Vagina (tissue), 2 donors: ENCODE measurements at regions not wholly inside any gene's neighbourhood (a gene's known extent, or its start where the extent isn't known, plus 50 kb on each side); places are given as distances from the start of the nearest gene placed in this dataset.

Source experiments
- CTCF ChIP-seq, 3 experiments: fragments of 450-650 bp in 2 of 3; fragments of 200-600 bp in 1 of 3; sonication (generic) in 1 of 3; IDR thresholded peaks; one replicate each; pipeline ENCODE4 v1.5.1; 2017 to 2019; ENCODE audit warnings: antibody characterized with exemption in 3 of 3, mild to moderate bottlenecking in 2 of 3, moderate library complexity in 2 of 3
- POLR2A ChIP-seq, 2 donors: fragments of 450-650 bp; IDR thresholded peaks; one replicate each; pipeline ENCODE4 v1.6.1; 2017; ENCODE audit warnings: antibody characterized with exemption in 2 of 2, mild to moderate bottlenecking in 2 of 2, moderate library complexity in 2 of 2
- POLR2AphosphoS5 ChIP-seq, 2 donors: sonication (generic); formaldehyde crosslinking; IDR thresholded peaks; one replicate each; pipeline ENCODE4 v1.9.0; 2017; ENCODE audit warnings: antibody characterized with exemption in 2 of 2, mild to moderate bottlenecking in 2 of 2, low read depth in 1 of 2; ENCODE audit not compliant: insufficient read depth in 1 of 2

- TF ChIP-seq POLR2AphosphoS5 (IDR thresholded peaks at IDR 0.05; ENCODE audit: insufficient read depth in 1 of 2, low read depth in 1 of 2) = no peak
- TF ChIP-seq CTCF (IDR thresholded peaks at IDR 0.05) = no peak
- no peak for TF ChIP-seq POLR2A (IDR thresholded peaks at IDR 0.05)
Observed at GRCh38 chr5:82982846-82983245, 94.3 kb downstream of the TMEM167A start.
